ENCODE measurements at regions not wholly inside any gene's neighbourhood (a gene's known extent, or its start where the extent isn't known, plus 50 kb on each side); places are given as distances from the start of the nearest gene placed in this dataset.
"Not testable (repeated sequence)": the region's sequence is repeated elsewhere in the genome, so short reads cannot be mapped to it uniquely, and the experiment has no call there.

- no peak for DNase-seq (ENCODE audit: low read depth)
Measured at GRCh38 chr5:87198010-87198409, 69.7 kb upstream of the RASA1 start.

GRCh38 chr5:87199246-87199645, 68.4 kb upstream of the RASA1 start:
- not testable (repeated sequence) for DNase-seq (ENCODE audit: low read depth)

GRCh38 chr5:87199704-87200103, 68.0 kb upstream of the RASA1 start:
- not testable (repeated sequence) for DNase-seq (ENCODE audit: low read depth)

GRCh38 chr5:87210076-87210475, 57.6 kb upstream of the RASA1 start:
- DNase-seq (ENCODE audit: low read depth), result no peak

GRCh38 chr5:87210743-87211142, 56.9 kb upstream of the RASA1 start:
- no peak for DNase-seq (ENCODE audit: low read depth)

GRCh38 chr5:87211676-87212075, 56.0 kb upstream of the RASA1 start:
- no peak for DNase-seq (ENCODE audit: low read depth)

GRCh38 chr5:87212183-87212582, 55.5 kb upstream of the RASA1 start:
- DNase-seq (ENCODE audit: low read depth), result not testable (repeated sequence)

- not testable (repeated sequence) for DNase-seq (ENCODE audit: low read depth)
Measured at GRCh38 chr5:87217480-87217879, 50.2 kb upstream of the RASA1 start.

All from CMK (cell line).